ENCODE measurements at regions not wholly inside any gene's neighbourhood (a gene's known extent, or its start where the extent isn't known, plus 50 kb on each side); places are given as distances from the start of the nearest gene placed in this dataset.

DNA sequence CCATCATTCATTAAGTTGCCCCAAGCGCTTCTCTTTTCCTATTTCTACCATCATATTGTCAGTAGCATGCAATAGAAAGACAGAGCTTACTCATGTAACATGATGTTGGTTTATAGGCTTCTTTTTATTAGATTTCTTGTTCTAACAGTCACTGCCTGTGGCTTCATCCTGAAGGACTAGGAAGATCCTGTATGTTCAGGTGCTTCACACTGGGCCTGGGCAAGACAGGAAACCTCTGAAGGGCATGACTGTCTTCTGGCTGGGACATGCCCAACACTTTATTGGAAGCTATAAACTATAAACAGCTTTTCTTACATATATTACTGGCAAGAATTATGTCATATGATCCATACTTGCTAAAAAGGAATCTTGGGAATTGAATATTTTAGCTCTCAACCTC, 258.4 kb upstream of the AKR1E2 start:
- H3K27me3 Mint-ChIP-seq, result peaks cover 4% of the 10 kb centered on the region
- DNase-seq (ENCODE audit: low spot score in 2 of 2) (no peak), ATAC-seq (ENCODE audit: low read depth) (no peak)
- H3K4me3 Mint-ChIP-seq, result no peak overlapping the region
- H3K4me1 Mint-ChIP-seq, result no peaks in the 10 kb centered on the region
- no peak overlapping the region for H3K27ac Mint-ChIP-seq
- H3K9me3 Mint-ChIP-seq, result no peaks in the 10 kb centered on the region
- no peaks in the 10 kb centered on the region for H3K36me3 Mint-ChIP-seq

DNA sequence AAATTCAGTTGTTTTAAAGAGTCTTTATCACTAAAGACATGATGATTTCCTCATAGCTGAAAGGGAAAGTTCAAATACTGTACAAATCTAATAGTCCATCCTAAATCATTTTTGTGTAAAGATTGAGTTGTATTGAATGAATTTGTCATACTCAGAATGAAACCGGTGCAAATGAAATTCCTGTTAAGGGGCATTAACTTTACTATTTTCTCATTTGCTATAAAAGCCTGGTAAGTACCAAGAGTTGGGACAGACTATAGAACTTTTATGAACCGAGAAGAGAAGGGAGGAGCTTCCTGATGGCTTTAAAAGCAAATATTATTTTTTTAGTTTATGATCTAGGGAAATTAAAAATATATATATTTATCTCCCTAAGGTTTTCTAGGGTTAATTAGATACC, 260.0 kb upstream of the AKR1E2 start:
- H3K4me3 Mint-ChIP-seq, result no peak overlapping the region
- no peak overlapping the region for H3K27ac Mint-ChIP-seq
- peaks cover 6% of the 10 kb centered on the region for H3K27me3 Mint-ChIP-seq
- no peak for DNase-seq (ENCODE audit: low spot score in 2 of 2)
- no peaks in the 10 kb centered on the region for H3K9me3 Mint-ChIP-seq
- H3K4me1 Mint-ChIP-seq, result no peaks in the 10 kb centered on the region
- ATAC-seq (ENCODE audit: low read depth), result no peak
- H3K36me3 Mint-ChIP-seq, result no peaks in the 10 kb centered on the region

DNA sequence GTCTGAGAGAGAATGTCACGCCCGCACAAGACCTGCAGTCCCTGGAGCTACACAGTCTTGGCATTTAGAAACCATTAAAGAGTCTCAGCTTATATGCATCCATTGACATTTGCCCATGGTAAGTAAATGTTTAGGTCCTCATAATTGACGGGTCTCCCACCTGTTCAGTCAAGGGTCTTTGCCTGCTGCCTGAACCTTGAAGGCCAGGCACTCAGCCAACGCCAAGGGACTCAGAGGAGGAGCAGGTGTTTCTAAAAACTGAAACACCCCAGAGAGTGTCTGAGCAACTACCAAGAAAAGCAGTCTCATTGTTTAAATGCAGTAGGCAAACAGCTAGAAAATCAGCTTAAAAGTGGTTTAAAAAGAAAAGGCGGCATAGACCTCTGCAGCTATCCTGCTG, 264.7 kb upstream of the AKR1E2 start:
- no peak for DNase-seq (ENCODE audit: low spot score in 2 of 2)
- no peak for ATAC-seq (ENCODE audit: low read depth)
- Mint-ChIP-seq H3K27ac (no peak overlapping the region), H3K27me3 (peaks cover 7% of the 10 kb centered on the region), H3K4me3 (no peak overlapping the region), H3K36me3 (peaks cover 2% of the 10 kb centered on the region), H3K9me3 (peaks cover 6% of the 10 kb centered on the region), H3K4me1 (no peaks in the 10 kb centered on the region)

DNA sequence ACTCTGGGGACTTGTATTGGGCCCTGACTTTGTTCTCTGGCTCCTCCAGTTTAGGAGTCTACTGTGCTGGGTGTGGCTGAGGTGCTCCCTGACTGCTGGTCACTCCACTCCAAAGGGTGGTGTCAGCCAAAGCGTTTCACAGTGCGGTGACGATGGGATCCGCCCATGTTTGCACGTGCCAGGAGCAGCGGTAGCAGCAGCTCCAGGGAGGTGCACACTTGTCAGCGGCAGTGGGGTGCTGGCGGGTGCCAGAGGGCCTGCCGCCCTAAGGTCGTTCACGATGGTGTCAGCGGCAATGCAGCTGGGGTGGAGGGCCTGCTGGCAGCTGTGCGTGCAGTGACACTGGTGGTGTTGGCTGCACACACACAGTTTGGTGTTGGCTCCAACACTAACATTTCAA, 268.5 kb upstream of the AKR1E2 start:
- ATAC-seq (ENCODE audit: low read depth) (no peak), DNase-seq (ENCODE audit: low spot score in 2 of 2) (no peak)
- Mint-ChIP-seq H3K4me1 (peaks cover 3% of the 10 kb centered on the region), H3K27ac (no peak overlapping the region), H3K4me3 (no peak overlapping the region), H3K9me3 (peaks cover 6% of the 10 kb centered on the region), H3K27me3 (peaks cover 5% of the 10 kb centered on the region), H3K36me3 (peaks cover 2% of the 10 kb centered on the region)

DNA sequence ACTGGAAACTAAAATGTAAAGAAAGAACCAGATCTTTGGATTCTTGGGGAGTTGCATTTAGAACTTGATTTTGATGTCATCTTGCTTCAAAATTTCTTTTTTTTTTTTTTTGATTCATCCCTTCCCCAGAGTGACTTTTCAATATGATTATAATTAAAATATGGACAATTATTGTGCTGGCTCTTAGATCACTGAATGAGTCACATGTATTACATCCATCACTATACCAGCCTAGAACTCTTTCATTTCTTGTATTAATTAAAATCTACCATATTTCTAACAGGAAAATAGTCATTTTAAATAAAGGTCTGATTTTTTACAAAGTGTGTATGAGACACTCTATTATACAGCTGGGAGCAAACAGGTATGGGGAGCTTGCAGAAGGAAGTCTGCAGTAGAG, 269.5 kb upstream of the AKR1E2 start:
- DNase-seq (ENCODE audit: low spot score in 2 of 2) (no peak), ATAC-seq (ENCODE audit: low read depth) (no peak)
- Mint-ChIP-seq H3K4me1 (peaks cover 3% of the 10 kb centered on the region), H3K27me3 (peaks cover 2% of the 10 kb centered on the region), H3K36me3 (peaks cover 2% of the 10 kb centered on the region), H3K4me3 (no peak overlapping the region), H3K9me3 (peaks cover 6% of the 10 kb centered on the region), H3K27ac (no peak overlapping the region)

DNA sequence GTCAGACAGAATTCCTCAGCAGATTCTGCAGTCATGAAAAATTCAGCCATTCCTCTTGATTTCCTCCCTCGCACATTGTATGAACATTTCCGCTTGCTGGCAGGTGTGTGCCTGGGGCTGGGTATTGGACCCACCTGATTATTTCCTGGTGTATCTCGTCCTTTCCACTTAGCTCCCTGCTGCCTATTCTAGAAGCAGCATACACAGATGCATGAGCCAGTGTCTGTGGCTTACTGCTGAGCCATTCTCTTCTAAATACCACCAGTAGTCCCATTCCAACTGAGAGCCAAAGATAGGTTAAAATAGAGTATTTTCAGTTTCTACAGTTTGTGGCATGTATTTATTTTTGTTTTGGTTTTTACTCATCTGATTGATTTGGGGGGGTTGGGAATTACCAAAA, 270.1 kb upstream of the AKR1E2 start:
- H3K36me3 Mint-ChIP-seq, result peaks cover 2% of the 10 kb centered on the region
- ATAC-seq (ENCODE audit: low read depth), result no peak
- H3K27ac Mint-ChIP-seq, result no peak overlapping the region
- peaks cover 3% of the 10 kb centered on the region for H3K4me1 Mint-ChIP-seq
- DNase-seq (ENCODE audit: low spot score in 2 of 2), result no peak
- H3K27me3 Mint-ChIP-seq, result peaks cover 2% of the 10 kb centered on the region
- H3K9me3 Mint-ChIP-seq, result peaks cover 6% of the 10 kb centered on the region
- no peak overlapping the region for H3K4me3 Mint-ChIP-seq

DNA sequence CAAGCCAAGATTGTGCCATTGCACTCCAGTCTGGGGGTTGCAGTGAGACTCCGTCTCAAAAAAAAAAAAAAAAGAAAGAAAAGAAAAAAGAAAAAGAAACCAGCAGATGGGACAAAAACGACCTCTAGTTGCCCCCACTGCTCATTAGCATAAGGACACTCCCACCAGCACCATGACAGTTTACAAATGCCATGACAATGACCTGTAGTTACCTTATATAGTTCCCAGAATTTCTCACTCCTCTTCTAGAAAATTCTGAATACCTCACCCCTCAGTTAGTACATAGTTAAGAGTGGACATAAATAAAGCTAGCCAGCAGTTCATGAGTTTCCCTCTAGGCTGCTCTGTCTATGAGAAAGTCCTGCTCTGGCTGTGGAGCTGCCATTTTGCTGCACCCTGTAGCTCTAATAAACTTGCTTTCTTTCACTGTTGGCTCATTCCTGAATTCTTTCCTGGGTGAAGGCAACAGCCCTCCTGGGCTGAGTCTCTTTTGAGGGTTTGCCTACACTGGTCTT, 276.8 kb upstream of the AKR1E2 start:
- Mint-ChIP-seq H3K27ac (no peak overlapping the region), H3K4me1 (peaks cover 3% of the 10 kb centered on the region), H3K9me3 (no peaks in the 10 kb centered on the region), H3K27me3 (peaks cover 9% of the 10 kb centered on the region), H3K4me3 (no peak overlapping the region), H3K36me3 (no peaks in the 10 kb centered on the region)
- ATAC-seq (ENCODE audit: low read depth), result no peak
- DNase-seq (ENCODE audit: low spot score in 2 of 2), result no peak

DNA sequence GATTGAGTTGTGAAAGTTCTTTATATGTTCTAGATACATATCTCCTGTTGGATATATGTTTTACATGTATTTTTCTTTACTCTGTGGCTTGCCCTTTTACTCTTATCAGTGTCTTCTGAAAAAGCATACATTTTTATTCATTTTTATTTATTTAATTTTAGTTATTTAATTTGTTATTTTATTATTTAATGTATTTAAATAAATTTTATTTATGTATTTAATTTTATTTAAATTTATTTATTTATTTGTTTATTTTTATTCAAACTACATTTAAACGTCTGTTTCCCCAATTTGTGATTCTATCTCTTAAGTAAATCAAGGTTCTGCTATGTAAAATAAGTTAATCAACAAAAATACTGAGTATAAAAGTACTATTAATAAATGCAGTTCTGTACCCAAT, 279.1 kb upstream of the AKR1E2 start:
- Mint-ChIP-seq H3K27ac (no peak overlapping the region), H3K4me1 (no peaks in the 10 kb centered on the region), H3K4me3 (no peak overlapping the region), H3K9me3 (no peaks in the 10 kb centered on the region), H3K27me3 (peaks cover 11% of the 10 kb centered on the region), H3K36me3 (no peaks in the 10 kb centered on the region)
- ATAC-seq (ENCODE audit: low read depth) (no peak), DNase-seq (ENCODE audit: low spot score in 2 of 2) (no peak)

DNA sequence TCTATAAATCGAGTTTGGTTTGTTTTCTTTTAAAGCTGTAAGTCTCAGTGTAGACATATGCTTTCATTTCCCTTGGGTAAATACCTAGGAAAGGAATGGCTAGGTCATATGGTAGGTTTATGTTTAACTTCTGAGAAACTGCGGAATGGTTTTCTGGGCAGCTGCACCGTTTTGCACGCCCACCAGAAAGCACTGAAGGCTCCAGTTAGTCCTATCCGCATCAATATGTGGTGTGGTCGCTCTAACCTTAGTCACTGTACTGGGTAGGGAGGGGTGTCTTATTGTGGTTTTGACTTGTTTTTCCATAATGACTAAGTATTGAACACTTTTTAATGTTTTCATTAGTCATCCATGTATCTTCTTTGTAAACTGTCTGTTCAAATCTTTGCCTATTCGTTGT, 279.5 kb upstream of the AKR1E2 start:
- H3K27me3 Mint-ChIP-seq, result peaks cover 13% of the 10 kb centered on the region
- H3K4me3 Mint-ChIP-seq, result no peak overlapping the region
- H3K27ac Mint-ChIP-seq, result no peak overlapping the region
- no peak for ATAC-seq (ENCODE audit: low read depth)
- DNase-seq (ENCODE audit: low spot score in 2 of 2), result no peak
- H3K36me3 Mint-ChIP-seq, result no peaks in the 10 kb centered on the region
- H3K4me1 Mint-ChIP-seq, result no peaks in the 10 kb centered on the region
- no peaks in the 10 kb centered on the region for H3K9me3 Mint-ChIP-seq

DNA sequence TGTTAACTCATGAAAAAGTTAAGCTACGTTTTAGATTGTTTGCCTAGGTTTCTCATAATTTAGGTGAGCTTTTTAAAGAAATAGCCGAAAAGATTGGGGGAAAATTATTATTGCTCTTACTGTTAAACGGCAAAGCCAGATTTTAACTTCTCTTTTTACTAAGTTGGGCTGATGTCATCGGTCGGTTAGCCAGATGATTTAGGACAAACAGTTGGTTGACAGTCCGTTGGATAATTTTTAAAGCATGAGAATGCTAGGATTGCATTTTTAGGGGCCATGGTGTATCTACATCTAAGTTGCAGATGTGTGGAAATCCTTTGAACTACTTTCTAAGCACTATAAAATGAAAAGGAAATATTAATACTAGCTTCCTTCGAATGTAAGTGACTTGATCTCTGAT, 280.9 kb upstream of the AKR1E2 start:
- Mint-ChIP-seq H3K9me3 (peaks cover 2% of the 10 kb centered on the region), H3K27me3 (peaks cover 13% of the 10 kb centered on the region), H3K4me3 (no peak overlapping the region), H3K4me1 (no peaks in the 10 kb centered on the region), H3K27ac (no peak overlapping the region), H3K36me3 (peaks cover 2% of the 10 kb centered on the region)
- DNase-seq (ENCODE audit: low spot score in 2 of 2) (no peak), ATAC-seq (ENCODE audit: low read depth) (no peak)

DNA sequence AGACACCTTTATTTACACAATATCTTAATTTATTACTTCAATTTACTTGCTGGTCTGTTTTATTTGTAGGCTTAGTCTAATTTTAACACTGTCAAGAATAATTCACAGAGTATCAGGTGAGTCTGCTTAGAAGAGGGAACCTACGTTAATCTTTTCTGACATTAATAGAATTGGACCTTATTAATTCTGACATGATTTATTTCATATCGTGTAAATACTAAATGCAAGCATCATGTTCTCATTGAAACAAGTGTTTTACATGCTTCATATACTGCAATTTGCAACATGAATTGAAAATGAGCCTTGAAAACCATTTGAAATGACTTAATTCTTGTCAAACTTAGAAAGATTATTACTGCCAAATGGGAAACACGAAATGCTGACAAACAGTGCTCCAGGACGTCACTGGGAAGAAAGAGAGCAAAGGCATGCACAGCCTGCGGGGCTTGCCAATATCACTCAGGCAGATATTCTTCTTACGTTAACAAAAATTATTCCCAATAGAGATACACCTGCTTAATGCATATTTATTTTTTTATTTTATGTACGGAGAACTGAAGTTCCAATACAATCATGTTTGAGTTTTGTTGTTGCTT, 282.0 kb upstream of the AKR1E2 start:
- peaks cover 2% of the 10 kb centered on the region for H3K9me3 Mint-ChIP-seq
- ATAC-seq (ENCODE audit: low read depth), result no peak
- H3K27ac Mint-ChIP-seq, result no peak overlapping the region
- H3K36me3 Mint-ChIP-seq, result peaks cover 2% of the 10 kb centered on the region
- DNase-seq (ENCODE audit: low spot score in 2 of 2), result no peak
- no peaks in the 10 kb centered on the region for H3K4me1 Mint-ChIP-seq
- H3K4me3 Mint-ChIP-seq, result no peak overlapping the region
- peaks cover 11% of the 10 kb centered on the region for H3K27me3 Mint-ChIP-seq

DNA sequence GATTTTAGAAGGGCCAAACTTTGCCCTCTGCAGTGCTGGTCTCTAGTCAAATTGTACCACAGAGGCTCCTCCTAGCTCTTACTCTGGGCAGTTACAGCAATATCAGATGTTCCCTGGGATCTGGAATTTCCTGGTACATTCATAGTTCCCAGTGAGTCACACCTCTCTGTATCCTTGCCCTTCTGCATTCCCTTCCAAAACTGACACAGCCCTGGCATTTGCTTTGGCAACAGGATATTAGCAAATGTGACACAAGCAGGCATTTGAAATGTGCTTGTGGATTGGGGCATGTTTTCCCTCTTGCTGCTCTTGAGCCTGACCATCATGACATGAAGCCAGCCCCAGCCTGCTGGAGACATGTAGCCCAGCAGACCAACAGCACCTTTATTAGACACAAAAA, 284.7 kb upstream of the AKR1E2 start:
- no peak for ATAC-seq (ENCODE audit: low read depth)
- H3K4me3 Mint-ChIP-seq, result no peak overlapping the region
- H3K27me3 Mint-ChIP-seq, result peaks cover 8% of the 10 kb centered on the region
- H3K27ac Mint-ChIP-seq, result no peak overlapping the region
- no peak for DNase-seq (ENCODE audit: low spot score in 2 of 2)
- H3K4me1 Mint-ChIP-seq, result no peaks in the 10 kb centered on the region
- H3K36me3 Mint-ChIP-seq, result peaks cover 6% of the 10 kb centered on the region
- peaks cover 13% of the 10 kb centered on the region for H3K9me3 Mint-ChIP-seq

DNA sequence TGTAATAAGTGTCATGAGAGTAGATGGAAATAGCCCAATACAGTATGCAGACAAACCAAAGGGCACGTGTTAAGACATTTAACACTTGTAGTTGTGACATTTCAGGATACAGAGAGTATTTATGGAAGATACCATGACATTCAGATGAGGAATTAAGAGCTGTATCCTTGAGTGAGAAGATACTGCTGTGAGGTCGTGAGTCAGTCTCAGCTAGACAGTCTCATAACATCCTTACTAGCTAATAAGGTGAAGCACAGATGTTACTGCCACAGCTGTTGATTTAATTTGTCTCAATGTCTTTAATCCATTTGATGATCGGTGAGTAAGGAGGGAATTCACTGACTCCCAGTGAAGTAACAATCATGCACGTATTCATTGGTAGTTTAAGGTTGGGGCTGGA, 288.0 kb upstream of the AKR1E2 start:
- ATAC-seq (ENCODE audit: low read depth), result no peak
- peaks cover 13% of the 10 kb centered on the region for H3K9me3 Mint-ChIP-seq
- H3K36me3 Mint-ChIP-seq, result peaks cover 6% of the 10 kb centered on the region
- H3K27me3 Mint-ChIP-seq, result peaks cover 2% of the 10 kb centered on the region
- DNase-seq (ENCODE audit: low spot score in 2 of 2), result no peak
- H3K4me3 Mint-ChIP-seq, result no peak overlapping the region
- H3K27ac Mint-ChIP-seq, result no peak overlapping the region
- H3K4me1 Mint-ChIP-seq, result no peaks in the 10 kb centered on the region

DNA sequence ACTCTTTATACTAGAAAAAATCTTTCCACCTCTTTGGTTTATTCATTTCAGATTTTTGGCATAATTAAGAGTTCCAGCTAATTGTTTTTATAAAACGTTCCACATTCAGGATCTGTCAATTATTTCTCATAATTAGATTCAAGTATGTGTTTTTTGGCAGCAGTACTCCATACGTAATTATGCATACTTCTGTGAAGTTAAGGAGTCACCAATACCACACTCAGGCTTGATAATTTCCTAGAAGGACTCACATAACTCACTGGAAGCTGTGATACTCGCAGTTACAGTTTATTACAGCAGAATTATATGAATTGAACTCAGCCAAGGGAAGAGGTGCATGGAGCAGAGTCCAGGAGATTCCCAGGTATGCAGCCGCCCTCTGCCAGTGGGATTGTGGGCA, 290.5 kb upstream of the AKR1E2 start:
- Mint-ChIP-seq H3K9me3 (peaks cover 13% of the 10 kb centered on the region), H3K27ac (no peak overlapping the region)

DNA sequence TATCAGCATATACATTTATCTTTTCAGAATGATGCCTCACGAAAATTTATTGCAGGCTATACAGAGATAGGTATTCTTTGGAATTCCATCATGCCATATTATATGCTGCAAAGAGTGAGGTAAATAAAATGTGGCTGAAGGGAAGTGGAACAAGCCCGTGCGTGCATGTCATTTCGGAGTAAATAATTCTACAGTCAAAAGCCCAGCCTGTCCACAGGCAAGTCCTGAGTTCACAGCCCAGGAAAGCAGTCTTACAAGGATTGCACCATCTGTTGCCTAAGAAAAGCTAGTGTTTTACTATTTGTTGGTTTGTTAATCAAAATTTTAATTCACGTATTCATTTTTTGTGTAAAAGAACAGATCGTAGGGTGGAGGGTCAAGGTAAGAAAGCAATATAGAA, 292.4 kb upstream of the AKR1E2 start:
- peaks cover 4% of the 10 kb centered on the region for H3K4me1 Mint-ChIP-seq
- H3K27me3 Mint-ChIP-seq, result peaks cover 5% of the 10 kb centered on the region
- H3K4me3 Mint-ChIP-seq, result no peak overlapping the region
- H3K27ac Mint-ChIP-seq, result no peak overlapping the region
- peaks cover 4% of the 10 kb centered on the region for H3K36me3 Mint-ChIP-seq
- ATAC-seq (ENCODE audit: low read depth), result no peak
- DNase-seq (ENCODE audit: low spot score in 2 of 2), result no peak
- peaks cover 13% of the 10 kb centered on the region for H3K9me3 Mint-ChIP-seq

More for the DNA sequence above, 290.5 kb upstream of the AKR1E2 start:
- H3K4me3 Mint-ChIP-seq, result no peak overlapping the region
- H3K27me3 Mint-ChIP-seq, result peaks cover 2% of the 10 kb centered on the region
- peaks cover 4% of the 10 kb centered on the region for H3K36me3 Mint-ChIP-seq
- ATAC-seq (ENCODE audit: low read depth) (no peak), DNase-seq (ENCODE audit: low spot score in 2 of 2) (no peak)
- peaks cover 4% of the 10 kb centered on the region for H3K4me1 Mint-ChIP-seq

Data from memory B cell (primary cell).